A204.1 (cell line): ENCODE measurements at regions not wholly inside any gene's neighbourhood (a gene's known extent, or its start where the extent isn't known, plus 50 kb on each side); places are given as distances from the start of the nearest gene placed in this dataset.
A peak's percentile ranks its signal among the peaks of the same experiment; 100 is the strongest.
"Not testable (repeated sequence)": the region's sequence is repeated elsewhere in the genome, so short reads cannot be mapped to it uniquely, and the experiment has no call there.

Experiments
- FAIRE-seq: peaks from 2 replicates; lab custom pipeline; 2012; peaks lifted over from hg19 to GRCh38; lab: Jason Lieb, UNC

GRCh38 chr18:27372386-27372785, 187.3 kb upstream of the CHST9 start:
- no peak for FAIRE-seq

GRCh38 chr18:27366665-27367064, 181.6 kb upstream of the CHST9 start:
- no peak for FAIRE-seq

GRCh38 chr18:27366151-27366550, 181.0 kb upstream of the CHST9 start:
- FAIRE-seq: no peak

DNA sequence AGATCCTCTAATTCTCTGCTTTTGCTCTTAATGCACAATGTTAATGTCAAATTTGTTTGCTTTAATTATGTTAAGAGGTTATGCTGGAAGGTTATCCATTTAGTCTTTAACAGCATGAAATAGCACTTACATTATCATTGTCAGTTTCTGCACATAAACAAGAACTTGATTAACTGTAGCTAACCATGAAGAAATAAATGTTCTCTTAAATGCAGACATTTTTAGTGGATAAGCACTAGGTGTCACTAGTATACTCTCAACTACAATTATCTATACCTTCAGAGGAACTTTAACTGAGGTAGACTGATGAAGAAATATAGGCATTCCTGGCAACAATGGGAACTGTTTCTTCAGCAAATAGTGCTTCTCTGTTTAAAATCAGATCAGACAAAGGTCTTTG, 178.8 kb upstream of the CHST9 start:
- peak; percentile 19 for FAIRE-seq

- no peak for FAIRE-seq
These were observed 176.4 kb upstream of the CHST9 start for GRCh38 chr18:27361477-27361876.

DNA sequence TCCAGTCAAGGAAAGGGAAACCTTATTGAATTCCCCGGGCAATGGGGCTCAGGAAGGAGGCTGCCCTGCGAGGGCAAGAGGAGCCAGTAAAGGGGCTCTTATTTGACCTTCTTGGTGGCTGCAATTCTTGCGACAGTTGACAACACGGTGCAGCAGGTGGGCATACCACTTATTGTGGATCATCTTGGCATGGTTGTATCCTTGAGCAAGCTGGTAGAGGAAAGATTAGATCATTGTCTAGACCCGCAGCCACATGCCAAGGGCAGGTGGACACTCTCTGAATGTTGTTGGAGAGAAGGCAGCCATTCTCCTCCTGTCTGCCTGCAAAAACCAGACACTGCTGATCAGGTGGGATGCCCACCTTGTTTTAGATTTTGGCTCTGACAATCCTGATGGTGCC, 170.2 kb upstream of the CHST9 start:
- no peak for FAIRE-seq

DNA sequence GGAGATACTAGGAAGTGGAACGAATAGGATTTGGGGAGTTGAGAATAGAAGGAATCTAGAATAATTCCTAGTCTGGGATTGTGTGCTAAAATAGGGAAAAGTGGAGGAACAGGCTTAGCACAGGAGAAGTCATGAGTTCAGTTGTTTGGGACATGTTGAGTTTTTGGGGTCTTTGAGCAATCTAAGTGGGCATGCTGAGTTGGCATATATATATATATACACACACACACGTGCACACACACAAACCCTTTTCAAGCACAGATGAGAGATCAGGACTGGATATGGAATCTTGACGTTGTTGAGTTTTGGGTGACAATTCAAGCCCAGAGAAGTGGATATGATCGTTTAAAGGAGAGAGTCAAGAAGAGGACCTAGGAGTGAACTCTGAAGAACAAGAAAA, 168.2 kb upstream of the CHST9 start:
- FAIRE-seq: no peak

DNA sequence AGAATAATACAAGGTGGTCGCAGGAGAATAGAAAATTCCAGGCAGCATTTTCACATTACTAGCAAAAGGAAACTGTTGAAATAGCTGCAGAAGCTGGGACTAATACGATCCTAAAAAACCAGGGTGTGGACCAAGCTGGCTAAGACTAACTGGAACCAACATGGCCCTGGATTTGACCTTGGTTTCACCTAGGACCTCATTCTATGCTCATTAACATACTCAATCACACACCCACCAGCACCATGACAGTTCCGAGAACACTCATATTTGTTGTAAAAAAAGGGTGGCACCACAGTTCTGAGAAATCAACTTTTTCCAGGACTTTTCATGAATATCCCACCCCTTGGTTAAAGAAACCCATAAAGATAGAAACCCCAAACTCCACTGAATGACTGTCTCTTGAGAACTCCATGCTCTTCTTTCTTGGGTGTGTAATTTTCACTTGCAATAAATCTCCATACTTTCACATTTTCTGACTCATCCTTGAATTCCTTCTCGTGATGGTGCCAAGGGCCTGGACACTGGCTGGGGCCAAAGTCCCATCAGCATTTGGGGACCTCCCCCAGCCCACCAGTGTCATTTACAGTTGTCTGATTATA, 164.3 kb upstream of the CHST9 start:
- no peak for FAIRE-seq

DNA sequence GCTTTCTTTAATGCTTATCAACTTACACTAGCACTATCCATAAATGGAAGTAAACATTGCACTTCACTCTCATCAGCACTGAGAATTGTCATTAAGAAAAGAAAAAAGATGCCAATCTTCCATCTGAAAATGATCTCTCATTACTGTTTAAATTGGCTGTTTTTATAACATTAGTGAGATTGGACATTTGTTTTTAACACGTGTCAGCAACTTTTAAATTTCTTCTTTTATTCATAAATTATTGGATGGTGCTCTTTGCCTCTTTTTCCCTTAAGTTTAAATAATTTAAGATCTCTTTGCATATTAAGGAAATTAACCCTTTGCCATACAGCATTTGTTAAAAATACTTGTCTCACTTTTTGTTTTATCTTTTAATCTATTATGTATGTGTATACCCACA, 146.5 kb upstream of the CHST9 start:
- FAIRE-seq: no peak

DNA sequence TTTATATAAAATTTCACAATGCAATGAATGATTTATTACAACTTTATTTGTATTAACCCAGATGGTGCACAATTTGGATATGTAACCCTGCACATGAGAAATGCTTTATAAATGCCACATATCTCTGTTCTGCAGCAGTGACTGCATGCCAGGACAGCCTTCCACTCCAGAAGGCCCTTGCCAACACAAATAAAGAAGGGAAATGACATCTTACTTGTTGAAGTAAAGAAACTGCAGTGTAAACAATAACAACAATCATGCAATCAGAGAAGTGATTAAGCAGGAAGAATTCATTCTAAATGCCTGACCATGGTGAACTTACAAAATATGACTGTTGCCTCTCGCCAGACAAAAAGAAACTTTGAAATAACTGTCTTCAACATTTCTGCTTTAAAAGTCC, 129.9 kb upstream of the CHST9 start:
- FAIRE-seq: no peak

DNA sequence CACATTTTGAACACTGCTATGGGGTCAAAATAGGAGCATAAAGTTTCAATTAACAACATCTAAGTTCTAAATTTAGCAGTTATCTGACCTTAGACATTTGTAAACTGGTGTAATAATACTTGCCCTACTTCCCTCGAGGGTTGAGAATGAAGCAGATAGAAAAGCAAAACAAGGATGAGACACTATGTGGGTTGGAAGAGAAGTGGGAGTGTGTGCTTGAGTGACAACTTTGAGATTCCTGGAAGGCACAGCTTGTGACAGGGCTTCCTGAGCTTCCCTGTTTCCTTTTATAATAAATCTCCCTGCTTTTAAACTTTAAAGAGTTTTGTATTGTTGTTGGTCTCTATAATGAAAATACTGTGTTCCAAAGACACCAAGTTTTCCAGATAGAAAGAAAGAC, 128.6 kb upstream of the CHST9 start:
- FAIRE-seq: no peak

DNA sequence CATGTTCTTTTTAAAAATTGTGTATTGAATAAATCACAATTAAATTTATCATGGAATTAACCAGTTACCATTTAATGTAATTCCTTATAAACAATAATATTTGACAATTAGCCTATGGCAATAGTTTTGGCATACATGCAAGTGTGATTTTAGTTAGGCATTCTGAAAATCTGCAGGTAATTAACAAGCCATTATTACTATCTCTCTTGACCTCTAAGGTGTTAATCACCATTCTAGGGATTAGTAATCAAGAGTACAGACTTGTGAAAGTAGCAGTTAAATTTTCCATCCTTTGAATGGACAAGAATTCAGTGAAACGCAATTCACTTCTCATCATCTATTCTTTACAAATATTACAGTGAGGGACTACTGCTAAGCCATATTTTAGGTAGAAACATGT, 127.7 kb upstream of the CHST9 start:
- no peak for FAIRE-seq

GRCh38 chr18:27312153-27312552, 127.0 kb upstream of the CHST9 start:
- no peak for FAIRE-seq

- no peak for FAIRE-seq
These were observed 126.0 kb upstream of the CHST9 start for GRCh38 chr18:27311114-27311513.

DNA sequence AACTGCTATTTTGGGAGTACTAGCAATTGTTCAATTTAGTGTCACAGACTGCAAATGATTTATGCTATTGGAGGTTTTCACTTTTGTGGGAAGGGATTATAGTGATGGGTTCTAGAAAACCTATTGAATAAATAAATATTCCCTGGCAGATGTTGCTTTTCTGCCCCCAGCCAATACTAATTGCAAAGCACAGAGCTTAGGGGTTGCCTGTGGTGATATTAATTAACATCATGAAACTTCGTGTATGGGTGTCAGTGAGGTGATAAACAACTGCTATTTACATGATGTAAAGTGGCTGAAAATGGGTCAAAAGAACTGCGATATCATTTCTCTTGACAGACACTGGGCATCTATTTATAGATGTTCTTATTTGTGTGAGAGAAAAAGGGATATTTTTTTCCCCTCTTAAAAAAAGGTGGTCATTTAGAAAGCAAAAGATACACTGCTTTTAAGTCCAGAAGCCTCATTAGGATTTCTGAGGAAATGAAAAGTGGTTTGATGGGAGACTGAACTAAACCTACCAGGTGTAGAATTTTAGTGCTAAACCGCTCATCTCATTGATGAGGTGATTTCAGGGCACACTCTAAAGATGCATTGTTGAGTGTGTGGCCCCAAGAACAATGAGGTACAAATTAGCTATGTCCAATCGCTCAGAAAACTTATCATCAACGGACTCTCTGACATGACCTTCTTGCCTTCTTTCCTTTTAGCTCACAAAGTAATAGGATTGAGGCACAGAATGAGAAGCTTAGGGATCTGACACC, 116.7 kb upstream of the CHST9 start:
- no peak for FAIRE-seq

DNA sequence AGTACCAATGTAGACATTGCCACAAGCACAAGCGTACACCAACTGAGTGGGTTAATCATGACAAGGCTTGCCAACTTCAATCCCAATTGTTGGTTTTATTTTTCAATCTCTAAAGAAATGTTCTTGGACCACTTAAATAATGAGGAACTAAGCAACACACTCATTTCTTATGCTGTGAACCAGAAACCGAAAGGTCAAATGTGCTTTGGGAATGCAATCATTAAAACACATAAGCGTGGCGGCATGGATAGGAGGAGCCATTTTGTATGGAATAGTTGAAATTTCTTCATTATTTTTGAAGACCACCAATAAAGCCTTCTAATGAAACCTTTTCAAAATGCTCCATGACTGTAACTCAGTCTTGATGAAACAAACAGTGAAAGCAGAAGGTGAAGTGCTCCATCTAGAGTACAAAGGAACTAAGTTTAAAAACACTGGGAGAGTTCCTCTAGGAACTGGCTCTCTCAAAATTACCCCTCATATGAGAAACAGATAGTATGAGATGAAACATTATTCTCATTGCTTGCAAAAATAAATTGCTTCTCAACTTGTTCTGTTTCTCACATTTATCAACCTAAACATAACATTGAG, 113.2 kb upstream of the CHST9 start:
- peak; percentile 35 for FAIRE-seq

GRCh38 chr18:27285973-27286562, 101.0 kb upstream of the CHST9 start:
- FAIRE-seq: not testable (repeated sequence)

DNA sequence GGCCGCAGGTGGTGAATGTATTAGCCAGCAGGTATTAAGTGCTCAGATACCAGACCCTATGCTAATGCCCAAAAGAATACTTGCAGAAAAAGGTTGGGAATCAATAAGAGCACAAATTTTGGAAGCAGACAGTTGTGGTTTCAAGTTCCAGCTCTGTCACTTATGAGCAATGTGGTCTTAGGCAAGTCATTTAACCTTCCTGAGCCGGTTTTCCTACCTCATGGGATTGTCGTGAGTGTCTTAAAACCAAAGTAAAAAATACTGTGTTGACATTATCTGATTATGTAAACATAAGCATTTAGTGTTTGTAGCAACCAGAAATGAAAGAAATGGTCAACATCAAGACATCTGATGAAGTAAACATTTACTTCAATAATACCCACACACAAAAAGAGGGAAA, 93.0 kb upstream of the CHST9 start:
- no peak for FAIRE-seq

GRCh38 chr18:27277554-27277953, 92.4 kb upstream of the CHST9 start:
- FAIRE-seq: no peak

- FAIRE-seq: no peak
These were observed 91.8 kb upstream of the CHST9 start for GRCh38 chr18:27276886-27277285.

GRCh38 chr18:27276479-27276878, 91.4 kb upstream of the CHST9 start:
- no peak for FAIRE-seq

DNA sequence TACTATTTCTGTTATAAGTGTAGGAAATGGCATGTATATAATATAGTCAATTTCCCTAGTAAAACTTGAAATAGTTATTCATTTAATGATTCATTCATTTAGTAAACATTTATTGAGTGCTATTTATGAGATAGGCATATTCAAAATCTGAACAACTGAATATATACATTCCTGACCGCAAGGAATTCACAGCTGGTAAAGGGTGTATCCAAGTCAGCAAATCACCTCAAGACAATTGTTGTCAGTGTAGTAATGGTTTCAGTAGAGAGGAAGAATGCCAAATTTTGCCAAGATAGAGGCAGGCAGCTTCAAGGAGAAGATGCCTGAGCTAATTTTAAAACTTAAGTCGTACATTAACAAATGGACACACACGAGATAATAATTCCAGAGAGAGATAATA, 89.8 kb upstream of the CHST9 start:
- FAIRE-seq: no peak

GRCh38 chr18:27270508-27270907, 85.4 kb upstream of the CHST9 start:
- no peak for FAIRE-seq

- no peak for FAIRE-seq
These were observed 78.3 kb upstream of the CHST9 start for GRCh38 chr18:27263369-27263768.
